Liver (tissue), 3 donors: ENCODE measurements at regions not wholly inside any gene's neighbourhood (a gene's known extent, or its start where the extent isn't known, plus 50 kb on each side); places are given as distances from the start of the nearest gene placed in this dataset.

Experiments
- ATF3 ChIP-seq: IDR thresholded peaks from 2 replicates; pipeline ENCODE4 v1.6.1; 2016; ENCODE audit warnings: antibody characterized with exemption
- CTCF ChIP-seq: fragments of 150-350 bp; IDR thresholded peaks from 2 replicates; pipeline ENCODE4 v1.5.1; 2017; ENCODE audit warnings: improper control_type of control experiment, low read depth, low read length; ENCODE audit not compliant: missing input control
- EGR1 ChIP-seq, 2 donors: IDR thresholded peaks; 2 replicates each; pipeline ENCODE4 v1.6.1; 2016 to 2018; ENCODE audit warnings: antibody characterized with exemption in 2 of 2, low read depth in 2 of 2
- GABPA ChIP-seq, 2 donors: IDR thresholded peaks in 1 of 2; conservative IDR thresholded peaks in 1 of 2; 2 replicates each; pipeline ENCODE4 v1.6.1; 2016; ENCODE audit warnings: antibody characterized with exemption in 2 of 2, mild to moderate bottlenecking in 1 of 2, moderate library complexity in 1 of 2
- JUND ChIP-seq, 2 donors: IDR thresholded peaks; 2 replicates each; pipeline ENCODE4 v1.6.1; 2016; ENCODE audit warnings: antibody characterized with exemption in 2 of 2
- MAX ChIP-seq: IDR thresholded peaks from 2 replicates; pipeline ENCODE4 v1.6.1; 2016; ENCODE audit warnings: antibody characterized with exemption
- RAD21 ChIP-seq, 2 donors: IDR thresholded peaks; 2 replicates each; pipeline ENCODE4 v1.6.1; 2016; ENCODE audit warnings: antibody characterized with exemption in 2 of 2, mild to moderate bottlenecking in 2 of 2
- SP1 ChIP-seq: IDR thresholded peaks from 2 replicates; pipeline ENCODE4 v1.6.1; 2018; ENCODE audit warnings: antibody characterized with exemption, mild to moderate bottlenecking
- TAF1 ChIP-seq: conservative IDR thresholded peaks from 2 replicates; pipeline ENCODE4 v1.6.1; 2016; ENCODE audit warnings: antibody characterized with exemption, mild to moderate bottlenecking
- TF ChIP-seq, protein P1 (sequence below): IDR thresholded peaks from 2 replicates; pipeline ENCODE4 v1.6.1; 2016; ENCODE audit warnings: antibody characterized with exemption
- donor health status: healthy.
- donor health status: healthy.

- TF ChIP-seq CTCF (no peak), MAX (no peak), ATF3 (no peak), GABPA (IDR thresholded peaks at IDR 0.05 in 1 of 2, conservative IDR thresholded peaks at IDR 0.05 in 1 of 2) (no peak), RAD21 (IDR thresholded peaks at IDR 0.05) (no peak), EGR1 (IDR thresholded peaks at IDR 0.05; ENCODE audit: low read depth in 2 of 2) (no peak), SP1 (no peak), TAF1 (no peak), JUND (IDR thresholded peaks at IDR 0.05) (no peak)
- TF ChIP-seq, protein P1, sequence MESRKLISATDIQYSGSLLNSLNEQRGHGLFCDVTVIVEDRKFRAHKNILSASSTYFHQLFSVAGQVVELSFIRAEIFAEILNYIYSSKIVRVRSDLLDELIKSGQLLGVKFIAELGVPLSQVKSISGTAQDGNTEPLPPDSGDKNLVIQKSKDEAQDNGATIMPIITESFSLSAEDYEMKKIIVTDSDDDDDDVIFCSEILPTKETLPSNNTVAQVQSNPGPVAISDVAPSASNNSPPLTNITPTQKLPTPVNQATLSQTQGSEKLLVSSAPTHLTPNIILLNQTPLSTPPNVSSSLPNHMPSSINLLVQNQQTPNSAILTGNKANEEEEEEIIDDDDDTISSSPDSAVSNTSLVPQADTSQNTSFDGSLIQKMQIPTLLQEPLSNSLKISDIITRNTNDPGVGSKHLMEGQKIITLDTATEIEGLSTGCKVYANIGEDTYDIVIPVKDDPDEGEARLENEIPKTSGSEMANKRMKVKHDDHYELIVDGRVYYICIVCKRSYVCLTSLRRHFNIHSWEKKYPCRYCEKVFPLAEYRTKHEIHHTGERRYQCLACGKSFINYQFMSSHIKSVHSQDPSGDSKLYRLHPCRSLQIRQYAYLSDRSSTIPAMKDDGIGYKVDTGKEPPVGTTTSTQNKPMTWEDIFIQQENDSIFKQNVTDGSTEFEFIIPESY, result no peak
These were observed 83.8 kb downstream of the ZNF737 start for GRCh38 chr19:20481736-20482135.
